ENCODE measurements at regions not wholly inside any gene's neighbourhood (a gene's known extent, or its start where the extent isn't known, plus 50 kb on each side); places are given as distances from the start of the nearest gene placed in this dataset.

DNA sequence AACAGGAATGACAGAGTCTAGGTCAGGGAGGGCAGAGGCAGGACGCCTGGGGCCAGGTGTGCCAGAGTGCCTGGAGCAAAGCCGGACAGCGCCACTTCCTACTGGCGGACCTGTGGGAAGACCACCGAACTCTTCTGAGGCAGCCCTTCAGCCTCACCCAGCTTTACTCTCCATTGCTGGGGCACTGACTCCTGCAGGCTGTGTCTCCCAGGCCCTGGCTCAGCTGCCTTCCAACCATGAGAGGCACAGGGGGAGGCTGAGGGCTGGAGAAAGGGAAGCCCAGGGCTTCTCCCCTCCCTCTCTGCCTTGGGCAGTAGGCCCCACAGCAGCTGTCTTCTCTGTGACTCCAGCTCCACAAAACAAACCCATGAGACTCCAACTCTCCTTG is 139.6 kb upstream of the UNC5B start:
- no peak for DNase-seq

- DNase-seq = no peak
Measured at GRCh38 chr10:71073451-71074175, 138.8 kb upstream of the UNC5B start.

- DNase-seq = no peak
Measured at GRCh38 chr10:71074176-71074755, 138.1 kb upstream of the UNC5B start.

GRCh38 chr10:71075086-71075758 is 137.1 kb upstream of the UNC5B start:
- DNase-seq = no peak

DNA sequence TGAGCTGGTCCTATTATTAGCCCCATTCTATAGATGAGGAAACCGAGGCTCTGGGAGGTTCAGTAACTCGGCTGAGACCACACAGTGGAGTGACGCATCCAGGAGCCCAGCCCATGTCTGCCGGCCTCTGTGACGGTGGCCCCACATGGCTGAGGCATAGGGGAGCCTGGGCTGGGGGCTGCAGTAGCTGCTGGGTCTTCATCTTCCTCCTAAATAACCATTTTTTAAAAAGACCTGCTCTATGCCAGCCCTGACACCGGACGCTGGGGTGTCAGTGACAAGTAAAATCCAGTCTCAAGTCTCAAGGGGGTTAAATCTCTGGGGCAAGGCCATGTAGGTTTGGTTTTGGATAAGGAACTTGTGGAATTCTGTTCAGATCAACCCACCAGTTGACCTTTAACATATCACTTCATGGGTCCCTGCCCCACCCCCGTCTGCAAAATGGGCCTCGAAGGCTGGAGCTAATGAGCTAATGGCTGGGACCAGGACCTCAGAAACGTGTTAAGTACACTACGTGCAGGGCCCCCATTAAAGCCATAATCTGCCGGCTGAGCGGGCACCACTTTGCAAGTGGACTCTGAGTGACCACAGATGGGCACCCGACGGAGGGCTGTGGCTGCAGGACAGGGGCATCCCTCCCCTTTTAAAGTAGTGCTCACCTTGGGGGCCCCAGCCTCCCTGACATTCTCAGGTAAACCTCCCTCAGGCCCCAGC is 136.5 kb upstream of the UNC5B start:
- DNase-seq = no peak

DNA sequence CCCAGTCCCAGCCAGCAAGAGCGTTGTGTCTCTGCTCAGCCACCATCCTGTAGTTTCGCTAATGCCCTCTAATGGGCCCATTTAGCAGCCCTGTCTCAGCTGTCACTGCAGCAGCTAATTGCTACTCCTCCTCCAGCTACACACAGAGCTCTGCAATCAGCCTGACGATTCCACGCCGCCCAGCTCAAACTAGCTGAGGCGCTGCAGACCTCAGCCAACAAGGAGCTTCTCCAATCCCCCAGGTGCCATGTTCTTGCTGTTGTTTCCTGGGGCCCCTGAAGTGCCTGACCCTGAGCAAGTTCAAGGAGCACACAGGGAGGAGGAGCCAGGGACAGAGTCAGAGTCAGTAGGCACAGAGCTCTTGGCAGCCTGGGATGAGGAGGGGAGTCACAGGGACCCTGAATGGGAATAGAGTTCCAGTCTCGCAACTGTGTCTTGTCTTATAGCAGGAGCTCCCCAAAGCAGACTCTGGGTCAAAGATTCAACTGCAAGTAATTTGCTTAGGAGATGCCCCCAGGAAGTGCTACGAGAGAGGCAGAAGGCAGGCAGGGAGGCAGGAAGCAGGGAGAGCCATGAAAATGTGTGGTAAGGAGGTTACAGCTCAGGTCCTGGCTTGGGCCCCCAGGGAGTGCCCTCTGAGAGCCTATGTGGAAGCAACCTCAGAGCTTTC is 135.8 kb upstream of the UNC5B start:
- DNase-seq = no peak

GRCh38 chr10:71077143-71077581 is 135.2 kb upstream of the UNC5B start:
- no peak for DNase-seq

DNA sequence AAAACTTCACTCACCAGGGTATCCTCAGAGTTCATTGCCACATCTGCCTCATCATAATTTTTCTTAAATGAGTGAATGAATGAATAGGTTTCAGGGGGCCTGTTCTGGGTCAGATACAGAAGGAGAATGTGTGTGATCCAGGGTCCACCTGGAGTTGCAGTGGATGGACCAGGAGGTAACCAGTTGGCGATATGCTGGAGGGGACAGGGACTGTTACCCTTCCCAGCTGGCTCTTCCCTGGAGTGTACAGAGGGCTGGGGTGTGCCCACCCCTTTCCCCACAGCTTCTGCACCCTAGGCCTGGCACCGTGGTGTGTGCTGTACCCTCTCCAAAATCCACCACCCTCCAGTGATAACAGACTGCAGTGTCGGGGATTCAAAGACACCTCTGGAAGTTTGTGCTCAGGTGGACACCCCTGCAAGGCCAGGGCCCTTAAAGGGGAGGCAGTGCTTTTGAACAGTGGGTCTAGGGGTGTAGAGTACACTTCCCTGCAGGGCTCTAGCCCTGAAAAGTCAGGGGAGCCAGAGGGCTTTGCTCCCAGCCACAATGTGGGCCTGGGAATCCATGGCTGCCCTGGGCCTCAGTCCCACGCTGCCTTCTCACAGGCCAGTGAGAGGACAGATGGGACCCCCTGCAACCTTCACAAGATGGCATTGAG is 134.4 kb upstream of the UNC5B start:
- DNase-seq = no peak

GRCh38 chr10:71078454-71079145 is 133.8 kb upstream of the UNC5B start:
- no peak for DNase-seq

DNA sequence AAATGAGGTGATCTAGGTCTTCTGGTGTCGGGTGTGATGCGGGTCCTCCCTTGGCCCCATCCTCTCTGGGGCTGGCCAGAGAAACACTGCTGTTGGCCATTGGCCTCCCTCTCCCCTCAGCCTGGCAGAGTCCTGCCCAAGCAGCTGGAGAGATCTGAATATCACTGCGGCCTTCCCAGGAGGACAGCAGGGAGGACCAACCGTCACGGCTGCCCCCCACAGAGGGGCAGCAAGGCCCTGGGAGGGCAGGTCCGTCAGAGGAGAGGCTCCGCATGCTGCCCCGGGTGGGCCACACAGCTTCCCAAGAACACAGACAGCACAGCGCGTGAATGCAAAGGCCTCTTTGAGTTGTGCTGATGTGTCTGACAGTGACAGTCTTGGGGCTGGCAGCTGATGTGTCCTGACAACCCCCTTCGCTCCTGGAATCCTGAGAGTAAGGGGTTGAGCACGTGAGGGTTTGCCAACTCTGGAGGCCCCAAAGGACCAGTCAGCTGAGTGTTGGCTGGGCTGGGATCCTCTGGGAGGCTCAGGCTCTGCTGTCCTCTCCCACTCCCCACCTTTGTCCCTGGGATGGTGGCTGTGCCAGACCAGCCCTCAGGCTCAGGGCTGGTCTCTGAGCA is 132.5 kb upstream of the UNC5B start:
- no peak for DNase-seq

GRCh38 chr10:71080381-71081228 is 131.8 kb upstream of the UNC5B start:
- no peak for DNase-seq

DNA sequence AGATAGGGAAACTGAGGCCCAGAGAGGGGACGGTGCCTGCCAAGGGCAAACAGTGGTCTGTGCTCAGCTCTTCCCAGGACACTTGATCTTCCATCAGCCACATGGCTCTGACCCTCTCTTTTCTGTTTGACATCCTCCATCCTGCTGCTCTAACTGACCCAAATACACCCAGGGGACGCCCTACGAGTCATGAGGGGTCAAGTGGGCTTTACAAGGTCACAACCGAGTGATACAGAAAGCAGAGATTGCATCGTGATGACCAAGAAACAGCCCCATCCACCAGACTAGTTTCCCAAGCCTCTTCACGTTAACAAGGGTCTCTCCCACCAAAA is 131.2 kb upstream of the UNC5B start:
- no peak for DNase-seq

DNA sequence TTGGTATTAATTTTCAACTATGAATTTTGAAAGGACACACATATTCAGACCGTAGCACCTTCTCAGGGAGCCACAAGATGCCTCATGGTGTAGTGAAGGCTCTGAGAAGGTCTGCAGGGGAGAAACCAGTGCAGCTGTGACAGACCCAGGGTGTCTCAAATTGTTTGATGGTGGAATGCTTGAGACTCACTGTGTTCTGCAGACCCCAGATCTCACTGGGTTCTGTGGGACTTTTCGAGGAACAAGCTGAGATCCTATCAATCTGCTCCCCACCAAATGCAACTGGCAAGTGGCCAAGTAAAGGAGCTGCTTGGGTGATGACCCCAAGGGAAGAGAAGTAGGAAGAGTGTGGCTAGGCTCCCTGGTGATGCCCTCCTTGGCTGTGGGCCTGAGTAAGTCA is 130.5 kb upstream of the UNC5B start:
- DNase-seq = no peak

- DNase-seq = no peak
Measured at GRCh38 chr10:71082960-71083715, 129.2 kb upstream of the UNC5B start.

GRCh38 chr10:71083716-71083975 is 128.7 kb upstream of the UNC5B start:
- no peak for DNase-seq

DNA sequence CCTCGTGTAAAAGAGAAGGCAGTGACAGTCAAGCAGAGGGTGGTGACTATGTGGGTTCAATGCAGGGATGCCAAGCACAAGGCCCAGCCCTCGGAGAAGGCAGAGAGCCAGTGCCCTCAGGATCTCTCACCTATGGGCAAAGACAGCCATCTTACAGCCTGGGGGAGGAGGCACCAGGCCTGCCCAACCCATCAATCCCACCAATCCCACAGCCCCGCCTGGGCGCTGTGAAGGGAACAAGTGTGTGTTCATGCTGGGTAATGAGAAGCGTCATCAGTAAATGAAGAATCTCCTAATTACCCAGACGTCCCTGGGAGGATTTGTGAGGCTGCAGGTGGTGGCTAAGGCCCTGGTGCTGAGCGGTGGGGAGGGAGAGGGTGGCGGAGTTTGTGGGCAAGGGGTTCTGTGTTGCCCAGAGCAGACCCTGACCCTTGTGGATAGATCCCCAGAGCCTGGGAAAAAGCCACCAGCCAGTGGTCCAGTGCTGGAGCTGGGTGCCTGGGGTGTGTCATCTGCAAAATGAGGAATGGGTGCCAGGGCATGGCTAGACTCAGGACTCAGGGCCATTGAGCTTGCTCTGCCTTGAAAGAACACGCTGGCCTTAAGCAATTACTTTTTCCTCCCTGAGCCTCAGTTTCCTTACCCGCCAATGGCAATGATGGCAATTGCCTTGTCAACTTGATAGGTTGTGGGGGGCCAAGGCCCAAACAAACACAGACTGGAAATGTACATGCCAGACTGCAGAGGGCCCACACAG is 128.1 kb upstream of the UNC5B start:
- no peak for DNase-seq

DNA sequence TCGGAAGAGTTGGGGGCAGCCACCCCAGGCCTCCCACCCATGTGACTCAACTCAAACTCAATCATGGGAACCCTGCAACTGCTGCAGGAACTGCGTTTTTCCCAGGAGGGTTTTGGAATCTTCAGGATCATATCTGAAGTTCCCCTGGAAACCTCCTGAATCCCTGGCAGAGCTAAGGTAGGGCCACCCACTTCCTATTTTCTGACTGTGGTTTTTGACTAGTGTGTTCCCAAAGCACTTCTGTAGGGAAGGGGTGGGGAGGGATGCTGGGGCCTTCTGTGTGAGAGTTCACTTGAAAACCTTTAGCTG is 127.6 kb upstream of the UNC5B start:
- no peak for DNase-seq

DNA sequence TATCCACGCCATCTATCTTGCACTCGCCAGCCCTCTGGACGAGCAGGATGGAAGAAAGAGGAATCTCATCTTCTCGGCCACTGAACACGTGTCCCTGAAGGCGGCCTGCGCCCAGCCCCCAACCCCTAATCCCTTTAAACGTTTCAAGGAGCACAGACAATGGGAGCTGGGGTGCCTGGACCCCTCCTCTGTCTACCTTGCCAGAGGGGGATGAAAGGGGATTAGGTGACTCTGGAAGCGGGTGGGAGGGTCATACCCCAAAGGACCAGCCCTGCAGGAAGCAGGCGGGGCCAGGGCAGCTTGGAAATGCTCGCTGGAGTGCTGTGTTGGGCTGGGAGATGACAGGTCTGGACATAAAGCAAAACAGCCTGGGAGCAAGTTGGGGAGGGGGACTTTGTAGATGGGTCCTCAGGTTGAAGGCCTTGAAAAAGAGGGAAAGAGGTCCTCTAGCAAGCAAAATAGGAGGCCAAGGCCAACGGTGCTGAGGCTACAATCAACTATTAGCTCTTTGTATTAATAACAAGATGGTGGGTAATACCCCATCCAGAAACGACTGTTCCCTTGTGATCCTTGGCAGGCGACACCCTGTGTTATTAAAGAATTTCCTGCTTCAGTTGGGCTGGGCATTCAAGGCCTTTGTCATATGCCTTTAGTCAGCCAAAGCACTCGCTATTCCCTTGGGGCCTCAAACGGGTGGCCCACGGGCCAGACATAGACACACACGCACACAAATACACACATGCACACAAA is 126.5 kb upstream of the UNC5B start:
- no peak for DNase-seq

Measured in GOT3 (cell line).